Keratinocyte (primary cell): ENCODE measurements at regions not wholly inside any gene's neighbourhood (a gene's known extent, or its start where the extent isn't known, plus 50 kb on each side); places are given as distances from the start of the nearest gene placed in this dataset.

ENCODE experiments used
- DNase-seq: peaks from one replicate; pipeline ENCODE4 v3.0.0-alpha.2; 2011; ENCODE audit warnings: low read depth, missing footprints, low spot score
- FAIRE-seq: peaks from 2 replicates; lab custom pipeline; 2011; peaks lifted over from hg19 to GRCh38; lab: Jason Lieb, UNC
- H2AFZ ChIP-seq: 2 replicates; pipeline ENCODE4 v1.6.0; 2012; ENCODE audit warnings: low read length, control low read depth, inconsistent platforms; ENCODE audit not compliant: control insufficient read depth
- H3K27ac ChIP-seq: 2 replicates; pipeline ENCODE4 v1.5.1; 2011; ENCODE audit warnings: low read length; ENCODE audit not compliant: control insufficient read depth, insufficient read depth
- H3K27me3 ChIP-seq: 3 replicates; pipeline ENCODE4 v1.6.0; 2011; ENCODE audit warnings: low read length; ENCODE audit not compliant: control insufficient read depth, insufficient read depth; ENCODE audit errors: extremely low read depth
- H3K36me3 ChIP-seq, 2 experiments: 2 replicates in 1 of 2; 3 replicates in 1 of 2; pipeline ENCODE4 v1.5.1; 2011; ENCODE audit warnings: low read length in 2 of 2, mild to moderate bottlenecking in 1 of 2; ENCODE audit not compliant: control insufficient read depth in 2 of 2, insufficient read depth in 2 of 2; ENCODE audit errors: extremely low read depth in 1 of 2
- H3K4me1 ChIP-seq: 3 replicates; pipeline ENCODE4 v1.5.1; 2011; ENCODE audit warnings: low read length; ENCODE audit not compliant: control insufficient read depth, insufficient read depth; ENCODE audit errors: extremely low read depth
- H3K4me2 ChIP-seq: 3 replicates; pipeline ENCODE4 v1.6.0; 2011; ENCODE audit warnings: low read depth, low read length; ENCODE audit not compliant: control insufficient read depth, insufficient read depth; ENCODE audit errors: extremely low read depth
- H3K4me3 ChIP-seq, 3 experiments: fragments of 200-600 bp in 1 of 3; sonication (generic) in 1 of 3; 2 replicates in 2 of 3; 3 replicates in 1 of 3; pipeline ENCODE4 v1.5.1; 2011 to 2016; ENCODE audit warnings: low read length in 3 of 3, mild to moderate bottlenecking in 3 of 3, control low read depth in 2 of 3, inconsistent platforms in 1 of 3, low read depth in 1 of 3, mixed read lengths in 1 of 3, mixed run types in 1 of 3, moderate library complexity in 1 of 3; ENCODE audit not compliant: control insufficient read depth in 2 of 3, insufficient read depth in 2 of 3; ENCODE audit errors: extremely low read depth in 1 of 3
- H3K79me2 ChIP-seq: 2 replicates; pipeline ENCODE4 v1.6.0; 2012; ENCODE audit warnings: low read length; ENCODE audit not compliant: control insufficient read depth, insufficient read depth
- H3K9ac ChIP-seq: 3 replicates; pipeline ENCODE4 v1.6.0; 2011; ENCODE audit warnings: low read length; ENCODE audit not compliant: control insufficient read depth, insufficient read depth; ENCODE audit errors: extremely low read depth
- H3K9me1 ChIP-seq: 3 replicates; pipeline ENCODE4 v1.6.0; 2011; ENCODE audit warnings: low read length; ENCODE audit not compliant: control insufficient read depth, insufficient read depth; ENCODE audit errors: extremely low read depth
- H3K9me3 ChIP-seq: 2 replicates; pipeline ENCODE4 v1.5.1; 2012; ENCODE audit warnings: low read depth, low read length; ENCODE audit not compliant: control insufficient read depth
- H4K20me1 ChIP-seq: 3 replicates; pipeline ENCODE4 v1.6.0; 2011; ENCODE audit warnings: low read length; ENCODE audit not compliant: control insufficient read depth, insufficient read depth; ENCODE audit errors: extremely low read depth
- EZH2 ChIP-seq: IDR thresholded peaks from one replicate; pipeline ENCODE4 v1.6.1; 2012; ENCODE audit warnings: inconsistent platforms, mild to moderate bottlenecking, low read length, moderate library complexity
- dilution Hi-C: fragments of 300-500 bp; cut with MboI; formaldehyde crosslinking; loops from one replicate; pipeline ENCODE4 v1.7.0; 2020; ENCODE audit warnings: low sequenced_read_pairs; ENCODE audit not compliant: extremely low pct_ligation_motif_present
- TF ChIP-seq, protein P1 (sequence below), 3 experiments: IDR thresholded peaks in 1 of 3; conservative IDR thresholded peaks in 1 of 3; optimal IDR thresholded peaks in 1 of 3; 2 replicates in 2 of 3; 3 replicates in 1 of 3; pipeline versions ENCODE3 to v1.5.1; 2011; ENCODE audit warnings: low read length in 3 of 3, mild to moderate bottlenecking in 3 of 3, moderate library complexity in 2 of 3, control low read depth in 1 of 3, inconsistent platforms in 1 of 3; ENCODE audit not compliant: insufficient read depth in 2 of 3; ENCODE audit errors: extremely low read depth in 1 of 3

GRCh38 chr2:221034973-221035372 lies 537.1 kb downstream of the EPHA4 start:
- no peak for DNase-seq
- no peak overlapping the region for H3K4me3 ChIP-seq
- H3K9me3 ChIP-seq, result no peaks in the 10 kb centered on the region
- H3K9ac ChIP-seq, result no peak overlapping the region
- no peaks in the 10 kb centered on the region for H3K9me1 ChIP-seq
- no peaks in the 10 kb centered on the region for H4K20me1 ChIP-seq
- H3K4me1 ChIP-seq, result no peaks in the 10 kb centered on the region
- TF ChIP-seq, protein P1, sequence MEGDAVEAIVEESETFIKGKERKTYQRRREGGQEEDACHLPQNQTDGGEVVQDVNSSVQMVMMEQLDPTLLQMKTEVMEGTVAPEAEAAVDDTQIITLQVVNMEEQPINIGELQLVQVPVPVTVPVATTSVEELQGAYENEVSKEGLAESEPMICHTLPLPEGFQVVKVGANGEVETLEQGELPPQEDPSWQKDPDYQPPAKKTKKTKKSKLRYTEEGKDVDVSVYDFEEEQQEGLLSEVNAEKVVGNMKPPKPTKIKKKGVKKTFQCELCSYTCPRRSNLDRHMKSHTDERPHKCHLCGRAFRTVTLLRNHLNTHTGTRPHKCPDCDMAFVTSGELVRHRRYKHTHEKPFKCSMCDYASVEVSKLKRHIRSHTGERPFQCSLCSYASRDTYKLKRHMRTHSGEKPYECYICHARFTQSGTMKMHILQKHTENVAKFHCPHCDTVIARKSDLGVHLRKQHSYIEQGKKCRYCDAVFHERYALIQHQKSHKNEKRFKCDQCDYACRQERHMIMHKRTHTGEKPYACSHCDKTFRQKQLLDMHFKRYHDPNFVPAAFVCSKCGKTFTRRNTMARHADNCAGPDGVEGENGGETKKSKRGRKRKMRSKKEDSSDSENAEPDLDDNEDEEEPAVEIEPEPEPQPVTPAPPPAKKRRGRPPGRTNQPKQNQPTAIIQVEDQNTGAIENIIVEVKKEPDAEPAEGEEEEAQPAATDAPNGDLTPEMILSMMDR (optimal IDR thresholded peaks at IDR 0.05 in 1 of 3, IDR thresholded peaks at IDR 0.05 in 1 of 3, conservative IDR thresholded peaks at IDR 0.05 in 1 of 3; ENCODE audit: extremely low read depth in 1 of 3, insufficient read depth in 2 of 3, low read length in 3 of 3), result no peak
- no peak for TF ChIP-seq EZH2
- no peak overlapping the region for H3K27ac ChIP-seq
- no peak for FAIRE-seq
- H3K79me2 ChIP-seq, result no peaks in the 10 kb centered on the region
- H2AFZ ChIP-seq, result no peak overlapping the region
- H3K27me3 ChIP-seq, result no peaks in the 10 kb centered on the region
- H3K4me2 ChIP-seq, result no peak overlapping the region
- no peaks in the 10 kb centered on the region for H3K36me3 ChIP-seq
- dilution Hi-C loops, result no loop called here

DNA sequence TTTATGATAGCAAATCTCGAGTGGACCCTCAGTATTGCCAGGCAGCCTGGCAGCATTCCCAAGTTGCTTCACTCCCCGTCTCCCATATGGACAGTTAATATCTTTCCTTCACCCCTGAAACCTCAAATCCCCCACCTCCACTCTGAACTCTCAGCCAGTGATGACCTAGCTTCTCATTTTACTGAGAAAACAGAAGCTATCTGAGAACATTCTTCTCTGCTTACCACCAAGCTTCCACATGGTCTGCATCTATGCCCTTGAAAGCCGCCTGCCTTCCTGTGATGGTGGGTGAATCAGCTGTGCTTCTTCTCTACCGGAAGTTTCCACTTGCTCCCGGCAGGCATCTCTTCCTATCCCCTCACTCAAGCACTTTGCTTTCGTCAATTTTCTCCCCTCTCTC lies 529.2 kb downstream of the EPHA4 start:
- Histone ChIP-seq H2AFZ (no peak overlapping the region), H3K4me3 (no peak overlapping the region), H3K79me2 (no peaks in the 10 kb centered on the region), H3K9me3 (no peaks in the 10 kb centered on the region), H3K27ac (no peak overlapping the region), H3K27me3 (no peaks in the 10 kb centered on the region), H3K9ac (no peak overlapping the region), H3K36me3 (no peaks in the 10 kb centered on the region), H3K4me2 (no peak overlapping the region), H4K20me1 (no peaks in the 10 kb centered on the region), H3K9me1 (no peaks in the 10 kb centered on the region), H3K4me1 (no peaks in the 10 kb centered on the region)
- FAIRE-seq (no peak), DNase-seq (no peak)
- TF ChIP-seq EZH2, result no peak
- TF ChIP-seq, protein P1 (optimal IDR thresholded peaks at IDR 0.05 in 1 of 3, IDR thresholded peaks at IDR 0.05 in 1 of 3, conservative IDR thresholded peaks at IDR 0.05 in 1 of 3; ENCODE audit: extremely low read depth in 1 of 3, insufficient read depth in 2 of 3, low read length in 3 of 3), result no peak
- dilution Hi-C loops, result no loop called here
